ENCODE measurements at regions not wholly inside any gene's neighbourhood (a gene's known extent, or its start where the extent isn't known, plus 50 kb on each side); places are given as distances from the start of the nearest gene placed in this dataset.

DNA sequence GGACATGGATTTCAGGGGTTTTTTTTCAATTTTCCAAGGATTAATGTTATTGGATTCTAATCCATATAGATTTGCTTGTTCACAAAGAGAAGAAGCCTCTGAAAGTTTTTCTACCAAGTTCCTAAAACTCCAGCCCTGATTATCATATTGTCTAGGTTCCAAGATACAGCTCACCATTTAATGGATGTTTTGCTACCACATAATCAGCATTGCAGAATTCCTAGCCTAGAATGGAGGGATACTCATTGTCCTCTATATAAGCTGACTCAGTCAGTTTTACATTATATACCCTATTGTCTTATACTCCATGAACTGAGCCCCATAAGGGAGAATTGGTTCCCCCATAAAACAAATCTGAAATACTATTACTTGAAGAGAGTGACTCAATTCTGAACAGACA lies 664.7 kb upstream of the FAM241A start (continued):
- TF ChIP-seq, protein P1, sequence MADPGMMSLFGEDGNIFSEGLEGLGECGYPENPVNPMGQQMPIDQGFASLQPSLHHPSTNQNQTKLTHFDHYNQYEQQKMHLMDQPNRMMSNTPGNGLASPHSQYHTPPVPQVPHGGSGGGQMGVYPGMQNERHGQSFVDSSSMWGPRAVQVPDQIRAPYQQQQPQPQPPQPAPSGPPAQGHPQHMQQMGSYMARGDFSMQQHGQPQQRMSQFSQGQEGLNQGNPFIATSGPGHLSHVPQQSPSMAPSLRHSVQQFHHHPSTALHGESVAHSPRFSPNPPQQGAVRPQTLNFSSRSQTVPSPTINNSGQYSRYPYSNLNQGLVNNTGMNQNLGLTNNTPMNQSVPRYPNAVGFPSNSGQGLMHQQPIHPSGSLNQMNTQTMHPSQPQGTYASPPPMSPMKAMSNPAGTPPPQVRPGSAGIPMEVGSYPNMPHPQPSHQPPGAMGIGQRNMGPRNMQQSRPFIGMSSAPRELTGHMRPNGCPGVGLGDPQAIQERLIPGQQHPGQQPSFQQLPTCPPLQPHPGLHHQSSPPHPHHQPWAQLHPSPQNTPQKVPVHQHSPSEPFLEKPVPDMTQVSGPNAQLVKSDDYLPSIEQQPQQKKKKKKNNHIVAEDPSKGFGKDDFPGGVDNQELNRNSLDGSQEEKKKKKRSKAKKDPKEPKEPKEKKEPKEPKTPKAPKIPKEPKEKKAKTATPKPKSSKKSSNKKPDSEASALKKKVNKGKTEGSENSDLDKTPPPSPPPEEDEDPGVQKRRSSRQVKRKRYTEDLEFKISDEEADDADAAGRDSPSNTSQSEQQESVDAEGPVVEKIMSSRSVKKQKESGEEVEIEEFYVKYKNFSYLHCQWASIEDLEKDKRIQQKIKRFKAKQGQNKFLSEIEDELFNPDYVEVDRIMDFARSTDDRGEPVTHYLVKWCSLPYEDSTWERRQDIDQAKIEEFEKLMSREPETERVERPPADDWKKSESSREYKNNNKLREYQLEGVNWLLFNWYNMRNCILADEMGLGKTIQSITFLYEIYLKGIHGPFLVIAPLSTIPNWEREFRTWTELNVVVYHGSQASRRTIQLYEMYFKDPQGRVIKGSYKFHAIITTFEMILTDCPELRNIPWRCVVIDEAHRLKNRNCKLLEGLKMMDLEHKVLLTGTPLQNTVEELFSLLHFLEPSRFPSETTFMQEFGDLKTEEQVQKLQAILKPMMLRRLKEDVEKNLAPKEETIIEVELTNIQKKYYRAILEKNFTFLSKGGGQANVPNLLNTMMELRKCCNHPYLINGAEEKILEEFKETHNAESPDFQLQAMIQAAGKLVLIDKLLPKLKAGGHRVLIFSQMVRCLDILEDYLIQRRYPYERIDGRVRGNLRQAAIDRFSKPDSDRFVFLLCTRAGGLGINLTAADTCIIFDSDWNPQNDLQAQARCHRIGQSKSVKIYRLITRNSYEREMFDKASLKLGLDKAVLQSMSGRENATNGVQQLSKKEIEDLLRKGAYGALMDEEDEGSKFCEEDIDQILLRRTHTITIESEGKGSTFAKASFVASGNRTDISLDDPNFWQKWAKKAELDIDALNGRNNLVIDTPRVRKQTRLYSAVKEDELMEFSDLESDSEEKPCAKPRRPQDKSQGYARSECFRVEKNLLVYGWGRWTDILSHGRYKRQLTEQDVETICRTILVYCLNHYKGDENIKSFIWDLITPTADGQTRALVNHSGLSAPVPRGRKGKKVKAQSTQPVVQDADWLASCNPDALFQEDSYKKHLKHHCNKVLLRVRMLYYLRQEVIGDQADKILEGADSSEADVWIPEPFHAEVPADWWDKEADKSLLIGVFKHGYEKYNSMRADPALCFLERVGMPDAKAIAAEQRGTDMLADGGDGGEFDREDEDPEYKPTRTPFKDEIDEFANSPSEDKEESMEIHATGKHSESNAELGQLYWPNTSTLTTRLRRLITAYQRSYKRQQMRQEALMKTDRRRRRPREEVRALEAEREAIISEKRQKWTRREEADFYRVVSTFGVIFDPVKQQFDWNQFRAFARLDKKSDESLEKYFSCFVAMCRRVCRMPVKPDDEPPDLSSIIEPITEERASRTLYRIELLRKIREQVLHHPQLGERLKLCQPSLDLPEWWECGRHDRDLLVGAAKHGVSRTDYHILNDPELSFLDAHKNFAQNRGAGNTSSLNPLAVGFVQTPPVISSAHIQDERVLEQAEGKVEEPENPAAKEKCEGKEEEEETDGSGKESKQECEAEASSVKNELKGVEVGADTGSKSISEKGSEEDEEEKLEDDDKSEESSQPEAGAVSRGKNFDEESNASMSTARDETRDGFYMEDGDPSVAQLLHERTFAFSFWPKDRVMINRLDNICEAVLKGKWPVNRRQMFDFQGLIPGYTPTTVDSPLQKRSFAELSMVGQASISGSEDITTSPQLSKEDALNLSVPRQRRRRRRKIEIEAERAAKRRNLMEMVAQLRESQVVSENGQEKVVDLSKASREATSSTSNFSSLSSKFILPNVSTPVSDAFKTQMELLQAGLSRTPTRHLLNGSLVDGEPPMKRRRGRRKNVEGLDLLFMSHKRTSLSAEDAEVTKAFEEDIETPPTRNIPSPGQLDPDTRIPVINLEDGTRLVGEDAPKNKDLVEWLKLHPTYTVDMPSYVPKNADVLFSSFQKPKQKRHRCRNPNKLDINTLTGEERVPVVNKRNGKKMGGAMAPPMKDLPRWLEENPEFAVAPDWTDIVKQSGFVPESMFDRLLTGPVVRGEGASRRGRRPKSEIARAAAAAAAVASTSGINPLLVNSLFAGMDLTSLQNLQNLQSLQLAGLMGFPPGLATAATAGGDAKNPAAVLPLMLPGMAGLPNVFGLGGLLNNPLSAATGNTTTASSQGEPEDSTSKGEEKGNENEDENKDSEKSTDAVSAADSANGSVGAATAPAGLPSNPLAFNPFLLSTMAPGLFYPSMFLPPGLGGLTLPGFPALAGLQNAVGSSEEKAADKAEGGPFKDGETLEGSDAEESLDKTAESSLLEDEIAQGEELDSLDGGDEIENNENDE (IDR thresholded peaks at IDR 0.05; ENCODE audit: insufficient replicate concordance, low read length) = no peak
- TF ChIP-seq POLR2AphosphoS5 (IDR thresholded peaks at IDR 0.05; ENCODE audit: low read depth, low read length) (no peak), RBBP5 (IDR thresholded peaks at IDR 0.05; ENCODE audit: borderline replicate concordance, low read depth, low read length) (no peak), BRCA1 (IDR thresholded peaks at IDR 0.05; ENCODE audit: low read depth, low read length) (no peak), YY1 (IDR thresholded peaks at IDR 0.05; ENCODE audit: low read depth, low read length) (no peak), JUN (IDR thresholded peaks at IDR 0.05; ENCODE audit: low read depth, low read length) (no peak), NRF1 (IDR thresholded peaks at IDR 0.05; ENCODE audit: low read depth, low read length) (no peak), CBX8 (IDR thresholded peaks at IDR 0.05; ENCODE audit: borderline replicate concordance, low read depth, low read length) (no peak)
- TF ChIP-seq, protein P2, sequence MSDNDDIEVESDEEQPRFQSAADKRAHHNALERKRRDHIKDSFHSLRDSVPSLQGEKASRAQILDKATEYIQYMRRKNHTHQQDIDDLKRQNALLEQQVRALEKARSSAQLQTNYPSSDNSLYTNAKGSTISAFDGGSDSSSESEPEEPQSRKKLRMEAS (IDR thresholded peaks at IDR 0.05) = no peak
